OCI-LY1 (cell line): ENCODE measurements at regions not wholly inside any gene's neighbourhood (a gene's known extent, or its start where the extent isn't known, plus 50 kb on each side); places are given as distances from the start of the nearest gene placed in this dataset.

ENCODE experiments used
- H2AFZ ChIP-seq: fragments of 200-600 bp; sonication (generic), shearing (Covaris generic); 2 replicates; pipeline ENCODE4 v1.6.0; 2014; ENCODE audit warnings: antibody characterized with exemption, mild to moderate bottlenecking, low read length
- H3F3A ChIP-seq: fragments of 200-600 bp; sonication (generic), shearing (Covaris generic); 2 replicates; pipeline ENCODE4 v1.6.0; 2014; ENCODE audit warnings: mild to moderate bottlenecking, antibody characterized with exemption, low read length, moderate library complexity; ENCODE audit not compliant: insufficient read depth
- H3K27ac ChIP-seq: fragments of 200-600 bp; sonication (generic); 2 replicates; pipeline ENCODE4 v1.5.1; 2014; ENCODE audit warnings: low read length, mixed run types, mild to moderate bottlenecking, low read depth; ENCODE audit not compliant: poor library complexity, severe bottlenecking
- H3K27me3 ChIP-seq: fragments of 200-600 bp; sonication (generic); 2 replicates; pipeline ENCODE4 v1.6.0; 2014; ENCODE audit warnings: antibody characterized with exemption, mild to moderate bottlenecking, low read length, moderate library complexity; ENCODE audit not compliant: insufficient read depth
- H3K36me3 ChIP-seq: fragments of 200-600 bp; sonication (generic); 2 replicates; pipeline ENCODE4 v1.6.1; 2014; ENCODE audit warnings: mild to moderate bottlenecking, antibody characterized with exemption, low read length, moderate library complexity, mixed read lengths; ENCODE audit not compliant: insufficient read depth
- H3K4me1 ChIP-seq: fragments of 200-600 bp; sonication (generic); 2 replicates; pipeline ENCODE4 v1.5.1; 2014; ENCODE audit warnings: mild to moderate bottlenecking, low read length, moderate library complexity; ENCODE audit not compliant: insufficient read depth, severe bottlenecking
- H3K4me2 ChIP-seq: fragments of 200-600 bp; sonication (generic), shearing (Covaris generic); 2 replicates; pipeline ENCODE4 v1.6.1; 2014; ENCODE audit warnings: low read length
- H3K4me3 ChIP-seq: fragments of 200-600 bp; sonication (generic); 2 replicates; pipeline ENCODE4 v1.5.1; 2014; ENCODE audit warnings: low read length, low read depth, mild to moderate bottlenecking, mixed read lengths; ENCODE audit not compliant: poor library complexity, severe bottlenecking
- H3K79me2 ChIP-seq: fragments of 200-600 bp; shearing (Covaris generic); 2 replicates; pipeline ENCODE4 v1.6.1; 2016; ENCODE audit warnings: mixed run types, low read length, mixed read lengths; ENCODE audit not compliant: insufficient read depth
- H3K9ac ChIP-seq: fragments of 200-600 bp; sonication (generic), shearing (Covaris generic); 2 replicates; pipeline ENCODE4 v1.6.1; 2014; ENCODE audit warnings: mild to moderate bottlenecking, low read length, mixed read lengths
- H3K9me2 ChIP-seq: fragments of 200-600 bp; sonication (generic), shearing (Covaris generic); 2 replicates; pipeline ENCODE4 v1.6.1; 2014; ENCODE audit warnings: low read depth, mild to moderate bottlenecking, low read length, mixed read lengths
- H3K9me3 ChIP-seq: fragments of 200-600 bp; shearing (Covaris generic); 2 replicates; pipeline ENCODE4 v1.6.1; 2014; ENCODE audit warnings: low read length, mixed read lengths
- H4K20me1 ChIP-seq: fragments of 200-600 bp; sonication (generic), shearing (Covaris generic); 2 replicates; pipeline ENCODE4 v1.6.0; 2016; ENCODE audit warnings: mild to moderate bottlenecking, low read length; ENCODE audit not compliant: insufficient read depth
- EZH2 ChIP-seq: fragments of 200-600 bp; sonication (generic), shearing (Covaris generic); IDR thresholded peaks from 2 replicates; pipeline ENCODE4 v1.8.0; 2017; ENCODE audit warnings: borderline replicate concordance, mixed run types, mild to moderate bottlenecking, antibody characterized with exemption, low read length, moderate library complexity, mixed read lengths
- TF ChIP-seq, protein P1 (sequence below): fragments of 200-600 bp; sonication (generic), shearing (Covaris generic); IDR thresholded peaks from 2 replicates; pipeline ENCODE4 v1.5.1; 2017; ENCODE audit warnings: mild to moderate bottlenecking, antibody characterized with exemption, low read length, moderate library complexity, mixed read lengths

DNA sequence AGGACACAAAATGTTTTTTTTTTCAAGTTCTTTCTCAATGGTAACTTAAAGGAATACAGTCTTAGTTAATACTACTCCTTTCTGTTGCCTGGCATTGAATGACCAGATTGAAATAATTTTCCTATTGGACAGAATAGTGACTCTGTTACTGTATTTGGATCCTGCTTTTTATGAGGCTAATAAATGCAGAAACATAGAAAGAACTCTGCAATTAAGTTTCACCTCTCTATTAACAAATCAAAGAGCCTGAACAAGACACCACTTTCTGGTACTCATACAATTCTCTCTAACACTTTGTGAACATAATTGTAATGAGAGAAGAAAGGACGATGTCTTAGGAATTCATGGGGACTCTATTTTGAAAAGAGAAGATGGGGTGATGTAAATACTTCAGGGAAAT lies 308.4 kb upstream of the ROBO2 start:
- Histone ChIP-seq H3F3A (no peaks in the 10 kb centered on the region), H3K36me3 (no peaks in the 10 kb centered on the region), H3K9me2 (no peaks in the 10 kb centered on the region), H3K4me2 (no peak overlapping the region), H3K27me3 (no peaks in the 10 kb centered on the region), H3K27ac (no peak overlapping the region), H4K20me1 (no peaks in the 10 kb centered on the region), H3K79me2 (no peaks in the 10 kb centered on the region), H3K9ac (no peak overlapping the region), H3K4me3 (no peak overlapping the region), H3K9me3 (no peaks in the 10 kb centered on the region), H2AFZ (no peak overlapping the region), H3K4me1 (no peaks in the 10 kb centered on the region)
- TF ChIP-seq, protein P1, sequence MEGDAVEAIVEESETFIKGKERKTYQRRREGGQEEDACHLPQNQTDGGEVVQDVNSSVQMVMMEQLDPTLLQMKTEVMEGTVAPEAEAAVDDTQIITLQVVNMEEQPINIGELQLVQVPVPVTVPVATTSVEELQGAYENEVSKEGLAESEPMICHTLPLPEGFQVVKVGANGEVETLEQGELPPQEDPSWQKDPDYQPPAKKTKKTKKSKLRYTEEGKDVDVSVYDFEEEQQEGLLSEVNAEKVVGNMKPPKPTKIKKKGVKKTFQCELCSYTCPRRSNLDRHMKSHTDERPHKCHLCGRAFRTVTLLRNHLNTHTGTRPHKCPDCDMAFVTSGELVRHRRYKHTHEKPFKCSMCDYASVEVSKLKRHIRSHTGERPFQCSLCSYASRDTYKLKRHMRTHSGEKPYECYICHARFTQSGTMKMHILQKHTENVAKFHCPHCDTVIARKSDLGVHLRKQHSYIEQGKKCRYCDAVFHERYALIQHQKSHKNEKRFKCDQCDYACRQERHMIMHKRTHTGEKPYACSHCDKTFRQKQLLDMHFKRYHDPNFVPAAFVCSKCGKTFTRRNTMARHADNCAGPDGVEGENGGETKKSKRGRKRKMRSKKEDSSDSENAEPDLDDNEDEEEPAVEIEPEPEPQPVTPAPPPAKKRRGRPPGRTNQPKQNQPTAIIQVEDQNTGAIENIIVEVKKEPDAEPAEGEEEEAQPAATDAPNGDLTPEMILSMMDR, result no peak
- no peak for TF ChIP-seq EZH2

DNA sequence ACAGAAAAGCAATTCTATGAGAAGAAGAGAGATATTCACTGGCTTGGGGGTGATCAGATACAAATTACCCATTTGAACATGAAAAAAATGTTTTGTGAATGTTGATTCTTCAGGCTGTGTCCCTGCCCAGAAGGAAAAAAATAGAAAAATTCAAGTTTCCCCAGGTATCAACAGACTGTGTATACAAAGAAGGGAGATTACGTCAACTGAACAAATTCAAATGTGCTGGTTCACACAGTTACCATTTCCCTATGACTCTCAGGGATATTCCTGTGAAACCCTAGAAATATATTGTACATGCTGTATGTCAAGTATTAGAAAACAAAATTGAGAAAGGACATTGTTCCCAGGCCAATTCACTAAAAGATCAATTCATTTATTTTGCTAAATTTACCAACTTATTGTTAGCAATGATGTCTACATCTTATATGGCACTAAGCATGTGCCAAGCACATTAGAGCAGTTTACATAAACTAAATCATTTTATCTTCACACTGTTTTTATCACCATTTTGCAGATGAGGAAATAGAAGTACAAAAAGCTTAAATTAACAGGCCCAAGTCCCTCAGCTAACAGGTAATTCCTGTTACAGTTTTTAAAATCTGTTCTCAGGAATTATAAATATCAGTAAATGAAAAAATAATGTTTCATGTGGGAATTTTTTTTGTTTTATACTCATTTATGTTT lies 306.7 kb upstream of the ROBO2 start:
- H3K27ac ChIP-seq, result no peak overlapping the region
- no peaks in the 10 kb centered on the region for H3K36me3 ChIP-seq
- H3K9ac ChIP-seq, result no peak overlapping the region
- H2AFZ ChIP-seq, result no peak overlapping the region
- H3K4me2 ChIP-seq, result no peak overlapping the region
- H3K9me3 ChIP-seq, result no peaks in the 10 kb centered on the region
- no peaks in the 10 kb centered on the region for H3K9me2 ChIP-seq
- H3K4me3 ChIP-seq, result no peak overlapping the region
- H3F3A ChIP-seq, result no peaks in the 10 kb centered on the region
- no peaks in the 10 kb centered on the region for H3K4me1 ChIP-seq
- TF ChIP-seq EZH2, result no peak
- TF ChIP-seq, protein P1, result no peak
- H3K27me3 ChIP-seq, result no peaks in the 10 kb centered on the region
- H3K79me2 ChIP-seq, result no peaks in the 10 kb centered on the region
- no peaks in the 10 kb centered on the region for H4K20me1 ChIP-seq

DNA sequence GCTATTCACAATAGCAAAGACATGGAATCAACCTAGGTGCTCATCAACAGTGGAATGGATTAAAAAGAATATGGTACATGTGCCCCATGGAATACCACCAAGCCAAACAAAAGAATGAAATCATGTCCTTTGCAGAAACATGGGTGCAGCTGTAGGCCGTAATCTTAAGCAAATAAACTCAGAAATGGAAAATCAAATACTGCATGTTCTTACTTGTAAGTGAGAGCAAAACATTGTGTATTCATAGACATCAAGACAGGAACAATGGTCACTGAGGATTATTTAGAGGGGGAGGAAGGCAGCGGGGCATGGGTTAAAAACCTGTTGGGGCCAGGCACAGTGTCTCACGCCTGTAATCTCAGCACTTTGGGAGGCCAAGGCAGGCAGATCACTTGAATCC lies 304.7 kb upstream of the ROBO2 start:
- H3K9me3 ChIP-seq, result no peaks in the 10 kb centered on the region
- no peaks in the 10 kb centered on the region for H3K27me3 ChIP-seq
- TF ChIP-seq EZH2, result no peak
- no peaks in the 10 kb centered on the region for H4K20me1 ChIP-seq
- H3K9me2 ChIP-seq, result no peaks in the 10 kb centered on the region
- H3F3A ChIP-seq, result no peaks in the 10 kb centered on the region
- H3K36me3 ChIP-seq, result no peaks in the 10 kb centered on the region
- no peak overlapping the region for H3K4me2 ChIP-seq
- no peaks in the 10 kb centered on the region for H3K4me1 ChIP-seq
- no peak overlapping the region for H2AFZ ChIP-seq
- H3K4me3 ChIP-seq, result no peak overlapping the region
- no peaks in the 10 kb centered on the region for H3K79me2 ChIP-seq
- no peak overlapping the region for H3K9ac ChIP-seq
- H3K27ac ChIP-seq, result no peak overlapping the region

DNA sequence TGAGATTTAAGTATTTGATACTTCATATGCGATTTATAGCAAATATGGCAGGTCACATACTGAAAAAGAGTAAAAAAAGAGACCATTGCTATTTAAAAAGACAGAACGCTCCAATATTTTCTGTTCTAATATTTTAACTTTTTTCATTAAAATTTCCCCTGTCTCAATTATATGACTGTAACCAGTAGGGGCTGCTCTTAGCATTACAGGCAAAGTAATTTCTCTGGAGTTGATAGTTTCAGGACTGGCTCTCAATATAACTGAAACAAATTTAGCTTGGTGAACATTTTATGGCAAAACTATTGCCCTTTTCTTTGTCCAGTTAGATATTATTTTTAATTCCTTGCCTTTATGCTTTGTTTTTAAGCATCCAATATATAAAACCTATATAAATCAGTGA lies 286.3 kb upstream of the ROBO2 start:
- H3K9me3 ChIP-seq, result no peaks in the 10 kb centered on the region
- H2AFZ ChIP-seq, result no peak overlapping the region
- no peaks in the 10 kb centered on the region for H4K20me1 ChIP-seq
- H3K4me1 ChIP-seq, result no peaks in the 10 kb centered on the region
- H3K9me2 ChIP-seq, result no peaks in the 10 kb centered on the region
- no peaks in the 10 kb centered on the region for H3K79me2 ChIP-seq
- H3K36me3 ChIP-seq, result no peaks in the 10 kb centered on the region
- H3K9ac ChIP-seq, result no peak overlapping the region
- H3K4me2 ChIP-seq, result no peak overlapping the region
- H3K27me3 ChIP-seq, result no peaks in the 10 kb centered on the region
- no peak overlapping the region for H3K27ac ChIP-seq
- no peaks in the 10 kb centered on the region for H3F3A ChIP-seq
- TF ChIP-seq, protein P1, result peak; percentile 38; the same call in 1 of the 2 replicates
- TF ChIP-seq EZH2, result no peak
- H3K4me3 ChIP-seq, result no peak overlapping the region
